BLaER1 (cell line): ENCODE measurements at regions not wholly inside any gene's neighbourhood (a gene's known extent, or its start where the extent isn't known, plus 50 kb on each side); places are given as distances from the start of the nearest gene placed in this dataset.
A peak's percentile ranks its signal among the peaks of the same experiment; 100 is the strongest.

ENCODE experiments used
- H3K27ac ChIP-seq: shearing (Covaris generic); formaldehyde crosslinking; 2 replicates; pipeline ENCODE4 v1.8.1; 2022
- H3K27me3 ChIP-seq: shearing (Covaris generic); formaldehyde crosslinking; 2 replicates; pipeline ENCODE4 v1.8.1; 2022
- H3K36me3 ChIP-seq: shearing (Covaris generic); formaldehyde crosslinking; 2 replicates; pipeline ENCODE4 v1.8.1; 2022
- H3K4me1 ChIP-seq: shearing (Covaris generic); formaldehyde crosslinking; 2 replicates; pipeline ENCODE4 v1.8.1; 2022
- H3K4me2 ChIP-seq: shearing (Covaris generic); formaldehyde crosslinking; 2 replicates; pipeline ENCODE4 v1.8.1; 2022
- H3K4me3 ChIP-seq: shearing (Covaris generic); formaldehyde crosslinking; 2 replicates; pipeline ENCODE4 v1.8.1; 2022
- H3K9ac ChIP-seq: shearing (Covaris generic); formaldehyde crosslinking; 2 replicates; pipeline ENCODE4 v1.8.1; 2022
- H3K9me3 ChIP-seq: shearing (Covaris generic); formaldehyde crosslinking; 2 replicates; pipeline ENCODE4 v1.8.1; 2022
- H4K20me1 ChIP-seq: shearing (Covaris generic); formaldehyde crosslinking; 2 replicates; pipeline ENCODE4 v1.8.1; 2022
- Cebpa-rat ChIP-seq: shearing (Covaris generic); IDR thresholded peaks from 2 replicates; pipeline ENCODE4 v1.8.1; 2022

DNA sequence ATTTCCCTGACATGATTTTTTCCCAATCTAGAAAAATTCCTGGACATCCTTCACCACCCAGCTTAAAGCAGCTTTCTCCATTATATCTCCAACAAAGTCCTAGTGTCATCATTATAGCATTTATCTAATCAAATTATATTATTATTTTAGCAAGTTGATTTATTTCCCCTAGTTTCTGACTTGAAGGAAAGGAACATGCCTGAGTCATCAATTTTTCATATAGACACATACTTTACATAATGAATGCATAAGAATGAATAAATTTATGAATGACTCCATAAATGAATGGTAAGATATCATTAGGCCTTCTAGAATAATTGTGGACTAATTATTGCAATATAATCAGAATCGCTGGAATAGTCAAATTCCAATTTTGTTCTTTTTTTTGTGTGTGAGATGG lies 79.4 kb upstream of the COL11A1 start:
- no peaks in the 10 kb centered on the region for H3K36me3 ChIP-seq
- H3K9me3 ChIP-seq = no peaks in the 10 kb centered on the region
- H3K27me3 ChIP-seq = no peaks in the 10 kb centered on the region
- no peaks in the 10 kb centered on the region for H3K4me1 ChIP-seq
- H3K4me3 ChIP-seq = no peak overlapping the region
- TF ChIP-seq Cebpa-rat = no peak
- no peaks in the 10 kb centered on the region for H4K20me1 ChIP-seq
- no peak overlapping the region for H3K4me2 ChIP-seq
- H3K27ac ChIP-seq = no peak overlapping the region
- H3K9ac ChIP-seq = no peak overlapping the region

DNA sequence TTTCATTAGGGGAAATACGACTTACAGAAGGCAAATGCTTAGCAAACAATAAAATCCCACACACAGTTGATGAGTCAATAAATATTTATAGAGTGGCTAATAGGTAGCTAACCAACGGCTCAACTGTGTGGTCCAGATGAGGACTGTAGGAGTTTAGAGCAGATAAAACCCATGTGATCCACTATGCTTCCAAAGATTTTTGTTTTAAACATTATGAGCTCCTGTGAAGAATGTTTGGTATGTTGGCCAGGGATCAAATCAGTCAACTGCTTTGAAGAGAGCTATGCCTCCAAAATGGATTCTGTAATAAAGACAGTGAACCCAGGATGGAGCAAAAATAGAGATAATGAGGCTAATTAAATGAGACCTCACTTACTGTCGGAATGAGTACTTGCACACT lies 72.3 kb upstream of the COL11A1 start:
- Histone ChIP-seq H3K27me3 (no peaks in the 10 kb centered on the region), H3K9me3 (no peaks in the 10 kb centered on the region), H3K4me3 (no peak overlapping the region), H4K20me1 (no peaks in the 10 kb centered on the region), H3K4me1 (no peaks in the 10 kb centered on the region), H3K27ac (no peak overlapping the region), H3K4me2 (no peak overlapping the region), H3K36me3 (no peaks in the 10 kb centered on the region), H3K9ac (no peak overlapping the region)
- no peak for TF ChIP-seq Cebpa-rat

DNA sequence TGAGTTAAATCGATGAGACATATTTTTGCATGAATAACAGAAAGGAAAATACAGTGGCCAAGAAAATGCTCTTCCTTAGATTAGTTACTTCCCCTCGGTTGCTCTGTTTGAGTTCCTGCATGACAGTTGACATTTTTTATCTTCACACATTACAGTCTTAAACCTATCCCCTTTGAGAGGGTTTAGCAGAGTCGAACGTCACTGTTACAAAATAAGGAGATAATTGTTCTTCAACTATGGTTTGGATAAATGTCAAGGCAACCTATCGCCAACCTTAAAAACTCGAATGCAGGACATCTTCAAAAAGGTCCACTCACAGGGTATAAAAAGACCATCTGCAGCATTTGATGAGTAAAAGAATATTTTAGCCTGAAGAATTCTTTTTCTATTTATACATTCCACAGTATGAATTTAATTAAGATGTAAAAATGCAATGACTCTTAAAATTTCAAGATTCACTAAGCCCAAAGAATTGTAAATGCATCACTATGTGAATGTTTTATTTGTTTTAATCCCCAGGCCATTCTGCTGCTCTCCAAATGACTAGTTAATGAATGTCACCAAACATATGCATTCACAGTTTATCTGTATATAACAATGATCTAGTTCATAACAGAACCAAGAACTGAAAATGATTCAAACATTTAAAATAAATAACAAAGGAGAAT lies 68.9 kb upstream of the COL11A1 start:
- Histone ChIP-seq H3K9me3 (no peaks in the 10 kb centered on the region), H3K9ac (no peak overlapping the region), H3K4me1 (no peaks in the 10 kb centered on the region), H3K27ac (no peak overlapping the region), H3K36me3 (no peaks in the 10 kb centered on the region), H3K4me3 (no peak overlapping the region), H4K20me1 (no peaks in the 10 kb centered on the region), H3K27me3 (no peaks in the 10 kb centered on the region), H3K4me2 (no peak overlapping the region)
- no peak for TF ChIP-seq Cebpa-rat

DNA sequence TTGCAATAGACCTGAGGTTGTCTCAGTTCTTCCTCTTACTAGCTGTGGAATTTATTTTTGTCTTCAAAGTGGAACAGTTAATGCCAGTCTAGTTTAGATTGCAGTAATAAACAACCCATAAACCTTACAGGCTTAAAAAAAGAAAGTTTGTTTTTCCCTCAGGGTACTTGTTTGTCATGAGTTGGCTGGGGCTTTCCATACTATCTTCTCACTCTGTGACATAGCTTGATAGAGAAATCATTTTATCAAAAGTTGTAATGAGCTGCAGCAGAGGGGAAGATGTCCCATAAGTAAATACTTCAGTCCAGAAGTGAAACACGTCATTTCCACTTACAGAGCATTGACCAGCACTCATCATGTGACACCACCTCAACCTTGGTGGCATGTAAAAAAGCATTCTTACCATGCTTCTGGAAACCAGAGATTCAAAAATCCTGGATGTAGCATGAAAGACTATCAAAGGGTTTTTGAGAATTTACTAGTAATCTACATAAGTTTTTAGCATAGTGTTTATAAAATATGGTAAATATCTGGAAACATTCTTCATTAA lies 62.8 kb upstream of the COL11A1 start:
- TF ChIP-seq Cebpa-rat = no peak
- no peaks in the 10 kb centered on the region for H3K27me3 ChIP-seq
- no peak overlapping the region for H3K27ac ChIP-seq
- no peaks in the 10 kb centered on the region for H3K9me3 ChIP-seq
- H3K4me1 ChIP-seq = no peaks in the 10 kb centered on the region
- H3K4me2 ChIP-seq = no peak overlapping the region
- H3K36me3 ChIP-seq = no peaks in the 10 kb centered on the region
- H4K20me1 ChIP-seq = no peaks in the 10 kb centered on the region
- no peak overlapping the region for H3K9ac ChIP-seq
- no peak overlapping the region for H3K4me3 ChIP-seq

DNA sequence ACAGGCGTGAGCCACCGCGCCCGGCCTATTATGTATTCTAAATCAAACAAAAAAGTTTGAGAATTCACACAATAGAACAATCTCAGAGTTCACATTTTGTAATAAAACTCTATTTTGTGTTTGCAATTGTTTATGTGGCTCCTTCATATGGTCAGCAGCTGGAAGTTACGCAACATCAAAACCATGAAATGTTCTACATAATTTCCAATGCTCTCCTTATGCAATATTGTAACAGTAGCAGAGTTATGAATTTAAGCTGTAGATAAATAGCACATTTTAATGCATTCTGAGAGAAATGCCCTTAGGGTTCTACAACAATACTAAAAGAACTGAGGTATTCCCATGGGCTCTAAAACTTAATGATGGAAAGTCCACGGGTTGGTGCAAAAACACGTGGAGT lies 62.3 kb upstream of the COL11A1 start:
- H3K9ac ChIP-seq = no peak overlapping the region
- H3K36me3 ChIP-seq = no peaks in the 10 kb centered on the region
- H3K27ac ChIP-seq = no peak overlapping the region
- no peaks in the 10 kb centered on the region for H3K9me3 ChIP-seq
- no peak overlapping the region for H3K4me3 ChIP-seq
- H3K27me3 ChIP-seq = no peaks in the 10 kb centered on the region
- H3K4me1 ChIP-seq = no peaks in the 10 kb centered on the region
- peak; percentile 18; the same call in 1 of the 2 replicates for TF ChIP-seq Cebpa-rat
- H4K20me1 ChIP-seq = no peaks in the 10 kb centered on the region
- no peak overlapping the region for H3K4me2 ChIP-seq

DNA sequence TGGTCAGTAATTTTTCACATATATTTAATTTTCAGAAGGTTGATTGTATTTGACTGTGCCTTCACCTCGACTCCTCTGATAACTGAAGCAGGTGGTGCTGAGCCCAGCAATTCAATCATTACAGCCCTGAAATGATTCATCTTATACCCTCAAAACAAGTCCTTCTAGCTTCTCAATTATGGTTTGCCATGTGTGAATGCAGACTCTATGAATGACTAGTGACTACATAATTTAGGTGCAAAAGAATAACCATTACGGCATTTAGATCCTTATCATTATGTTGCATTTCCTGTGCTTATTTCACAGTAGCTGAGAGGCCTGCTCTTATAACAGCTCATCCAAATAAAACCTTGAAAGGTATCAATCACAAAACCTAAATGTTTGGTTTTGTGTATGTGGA lies 54.0 kb upstream of the COL11A1 start:
- no peaks in the 10 kb centered on the region for H3K9me3 ChIP-seq
- TF ChIP-seq Cebpa-rat = no peak
- no peaks in the 10 kb centered on the region for H3K4me1 ChIP-seq
- no peaks in the 10 kb centered on the region for H3K36me3 ChIP-seq
- no peak overlapping the region for H3K9ac ChIP-seq
- H3K27me3 ChIP-seq = no peaks in the 10 kb centered on the region
- H3K4me3 ChIP-seq = no peak overlapping the region
- H4K20me1 ChIP-seq = no peaks in the 10 kb centered on the region
- no peak overlapping the region for H3K4me2 ChIP-seq
- H3K27ac ChIP-seq = no peak overlapping the region

DNA sequence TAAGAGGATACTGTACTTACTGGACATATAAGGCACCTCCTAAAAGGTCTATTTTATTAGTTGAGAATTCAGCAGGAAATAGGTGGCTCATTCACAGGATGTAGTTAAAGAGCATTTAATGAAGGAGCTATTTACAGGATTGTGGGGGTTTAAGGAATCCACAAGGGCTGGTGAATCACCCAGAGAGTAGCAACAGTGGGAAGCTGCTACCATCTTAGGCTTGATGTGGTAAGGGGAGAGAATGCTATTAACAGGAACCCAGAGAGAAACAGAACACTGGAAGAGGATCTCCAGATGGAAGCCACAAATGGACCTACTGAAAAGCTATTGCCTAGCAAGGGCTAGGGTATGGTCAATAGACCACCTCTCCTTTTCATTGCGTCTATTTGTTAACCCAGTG lies 52.0 kb upstream of the COL11A1 start:
- H3K9ac ChIP-seq = no peak overlapping the region
- no peaks in the 10 kb centered on the region for H3K9me3 ChIP-seq
- no peaks in the 10 kb centered on the region for H3K36me3 ChIP-seq
- no peaks in the 10 kb centered on the region for H3K4me1 ChIP-seq
- no peaks in the 10 kb centered on the region for H3K27me3 ChIP-seq
- TF ChIP-seq Cebpa-rat = no peak
- H3K27ac ChIP-seq = no peak overlapping the region
- no peak overlapping the region for H3K4me3 ChIP-seq
- H4K20me1 ChIP-seq = no peaks in the 10 kb centered on the region
- no peak overlapping the region for H3K4me2 ChIP-seq
